Activated naive CD8-positive, alpha-beta T cell treated with anti-CD3 and anti-CD28 coated beads for 36 hours (primary cell): ENCODE measurements at regions not wholly inside any gene's neighbourhood (a gene's known extent, or its start where the extent isn't known, plus 50 kb on each side); places are given as distances from the start of the nearest gene placed in this dataset.
"Not testable (repeated sequence)": the region's sequence is repeated elsewhere in the genome, so short reads cannot be mapped to it uniquely, and the experiment has no call there.

Experiments used
- DNase-seq: peaks from one replicate; pipeline ENCODE4 v3.0.0; 2021
- H3K27ac Mint-ChIP-seq: one replicate; pipeline ENCODE4 v1.8.0; 2022; ENCODE audit warnings: mild to moderate bottlenecking, moderate library complexity, mixed read lengths
- H3K27me3 Mint-ChIP-seq: one replicate; pipeline ENCODE4 v1.8.0; 2022; ENCODE audit warnings: mild to moderate bottlenecking, mixed read lengths
- H3K36me3 Mint-ChIP-seq: one replicate; pipeline ENCODE4 v1.8.0; 2021; ENCODE audit warnings: mild to moderate bottlenecking, mixed read lengths
- H3K4me1 Mint-ChIP-seq: one replicate; pipeline ENCODE4 v1.8.0; 2021; ENCODE audit warnings: mixed read lengths
- H3K4me3 Mint-ChIP-seq: one replicate; pipeline ENCODE4 v1.8.0; 2022; ENCODE audit warnings: mild to moderate bottlenecking, moderate library complexity, mixed read lengths
- H3K9me3 Mint-ChIP-seq: one replicate; pipeline ENCODE4 v1.8.0; 2022; ENCODE audit warnings: mixed read lengths

DNA sequence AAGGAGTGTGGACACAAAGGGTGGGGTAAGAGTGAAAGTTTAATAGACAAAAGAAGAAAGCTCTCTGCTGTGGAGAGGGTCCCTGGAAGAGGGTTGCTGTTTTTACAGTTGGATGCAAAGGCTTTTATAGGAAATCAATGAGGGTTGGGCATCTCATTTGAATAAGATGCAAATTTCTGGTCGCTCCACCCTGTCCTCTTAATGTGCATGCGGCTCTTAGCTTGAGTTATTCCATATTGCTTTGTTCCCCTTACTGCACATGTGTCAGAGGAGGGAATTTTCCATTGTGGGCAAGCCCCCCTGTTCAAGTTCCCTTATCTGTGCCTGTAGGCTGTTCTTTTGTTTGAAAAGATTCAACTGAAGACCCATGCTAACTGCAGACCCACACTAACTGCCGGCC lies 326.5 kb downstream of the BCL11A start:
- H3K27me3 Mint-ChIP-seq, result no peaks in the 10 kb centered on the region
- H3K36me3 Mint-ChIP-seq, result peaks cover 2% of the 10 kb centered on the region
- H3K9me3 Mint-ChIP-seq, result peaks cover 2% of the 10 kb centered on the region
- H3K4me3 Mint-ChIP-seq, result no peak overlapping the region
- no peak for DNase-seq
- H3K4me1 Mint-ChIP-seq, result no peaks in the 10 kb centered on the region
- no peak overlapping the region for H3K27ac Mint-ChIP-seq

DNA sequence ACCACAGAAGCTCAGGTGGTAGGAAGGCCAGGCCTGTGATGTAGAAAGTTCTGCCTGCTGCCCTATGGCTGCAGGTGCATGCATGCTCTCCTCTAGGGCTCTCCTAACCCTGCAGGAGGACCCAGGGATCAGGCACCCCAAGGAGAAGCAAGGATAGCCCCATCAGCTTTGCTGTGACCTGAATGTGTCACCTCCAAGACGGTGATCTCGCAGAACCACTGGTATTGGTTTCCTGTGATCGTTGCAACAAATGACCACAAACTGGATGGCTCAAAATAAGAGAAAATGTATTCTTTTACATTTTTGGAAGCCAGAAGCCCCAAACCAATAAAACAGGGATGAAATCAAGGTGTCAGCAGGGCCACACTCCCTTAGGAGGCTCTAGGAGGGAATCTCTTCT lies 327.3 kb downstream of the BCL11A start:
- no peaks in the 10 kb centered on the region for H3K4me1 Mint-ChIP-seq
- DNase-seq, result no peak
- no peak overlapping the region for H3K4me3 Mint-ChIP-seq
- no peaks in the 10 kb centered on the region for H3K27me3 Mint-ChIP-seq
- no peak overlapping the region for H3K27ac Mint-ChIP-seq
- H3K9me3 Mint-ChIP-seq, result no peaks in the 10 kb centered on the region
- no peaks in the 10 kb centered on the region for H3K36me3 Mint-ChIP-seq

DNA sequence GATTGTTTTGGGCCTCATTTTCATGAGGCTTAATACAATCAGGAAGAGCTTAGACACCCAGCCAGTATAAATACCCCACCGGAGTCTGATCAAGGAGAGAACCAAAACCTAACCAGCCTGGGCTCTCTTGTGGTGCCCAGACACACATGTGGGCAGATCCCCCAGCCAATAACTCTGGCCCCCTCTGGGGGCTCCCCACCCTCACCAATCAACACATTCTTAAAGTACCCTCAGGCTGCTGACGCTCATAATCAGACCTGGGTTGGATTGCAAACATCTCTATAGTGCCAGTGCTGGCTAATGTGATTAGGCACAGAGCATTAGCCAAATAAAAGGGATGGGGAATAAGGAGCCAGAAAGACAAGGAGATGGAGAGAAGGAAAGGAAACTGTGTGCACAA lies 329.6 kb downstream of the BCL11A start:
- H3K27ac Mint-ChIP-seq, result no peak overlapping the region
- H3K9me3 Mint-ChIP-seq, result no peaks in the 10 kb centered on the region
- no peak overlapping the region for H3K4me3 Mint-ChIP-seq
- DNase-seq, result no peak
- H3K36me3 Mint-ChIP-seq, result no peaks in the 10 kb centered on the region
- H3K4me1 Mint-ChIP-seq, result no peaks in the 10 kb centered on the region
- no peaks in the 10 kb centered on the region for H3K27me3 Mint-ChIP-seq

DNA sequence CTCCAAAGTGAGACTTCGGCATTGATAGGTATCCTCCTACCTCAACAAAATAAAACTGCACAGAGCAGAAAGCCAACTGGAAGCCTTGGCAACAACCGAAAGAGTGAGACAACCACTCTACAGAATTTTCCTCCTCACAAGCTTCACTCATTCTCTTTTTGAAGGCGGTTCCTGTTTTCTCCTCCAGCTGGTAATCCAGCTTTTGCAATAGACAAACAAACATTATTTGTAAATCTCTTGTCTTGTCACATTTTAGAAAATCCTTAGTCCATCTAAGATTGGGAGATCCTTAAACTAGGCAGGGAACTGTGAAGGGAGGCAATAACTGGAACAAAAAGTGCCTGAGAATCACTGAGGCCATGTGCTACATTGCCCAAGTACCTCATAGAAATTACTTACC lies 332.4 kb downstream of the BCL11A start:
- Mint-ChIP-seq H3K9me3 (no peaks in the 10 kb centered on the region), H3K27me3 (no peaks in the 10 kb centered on the region), H3K36me3 (no peaks in the 10 kb centered on the region), H3K4me3 (no peak overlapping the region), H3K4me1 (no peaks in the 10 kb centered on the region), H3K27ac (no peak overlapping the region)
- no peak for DNase-seq

DNA sequence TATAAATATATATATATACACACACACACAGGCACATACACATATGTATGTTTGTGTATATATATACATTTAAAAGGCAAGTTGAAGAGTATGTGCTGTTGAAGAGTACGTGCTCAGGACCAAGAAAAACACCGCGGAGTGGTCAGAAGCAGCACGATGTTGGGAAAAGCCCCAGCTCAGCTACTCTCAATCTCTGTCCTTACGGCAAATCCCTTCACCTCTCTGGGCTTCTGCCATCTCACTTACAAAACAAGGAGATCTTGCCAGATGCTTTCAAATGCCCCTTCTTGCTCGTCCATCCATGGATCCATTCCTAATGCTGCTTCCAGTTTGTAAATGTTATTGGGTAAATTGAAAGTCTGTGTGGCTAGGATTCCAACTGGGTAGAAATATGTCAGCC lies 333.9 kb downstream of the BCL11A start:
- no peak overlapping the region for H3K27ac Mint-ChIP-seq
- H3K4me1 Mint-ChIP-seq, result no peaks in the 10 kb centered on the region
- DNase-seq, result no peak
- H3K27me3 Mint-ChIP-seq, result no peaks in the 10 kb centered on the region
- no peaks in the 10 kb centered on the region for H3K36me3 Mint-ChIP-seq
- no peak overlapping the region for H3K4me3 Mint-ChIP-seq
- H3K9me3 Mint-ChIP-seq, result no peaks in the 10 kb centered on the region

DNA sequence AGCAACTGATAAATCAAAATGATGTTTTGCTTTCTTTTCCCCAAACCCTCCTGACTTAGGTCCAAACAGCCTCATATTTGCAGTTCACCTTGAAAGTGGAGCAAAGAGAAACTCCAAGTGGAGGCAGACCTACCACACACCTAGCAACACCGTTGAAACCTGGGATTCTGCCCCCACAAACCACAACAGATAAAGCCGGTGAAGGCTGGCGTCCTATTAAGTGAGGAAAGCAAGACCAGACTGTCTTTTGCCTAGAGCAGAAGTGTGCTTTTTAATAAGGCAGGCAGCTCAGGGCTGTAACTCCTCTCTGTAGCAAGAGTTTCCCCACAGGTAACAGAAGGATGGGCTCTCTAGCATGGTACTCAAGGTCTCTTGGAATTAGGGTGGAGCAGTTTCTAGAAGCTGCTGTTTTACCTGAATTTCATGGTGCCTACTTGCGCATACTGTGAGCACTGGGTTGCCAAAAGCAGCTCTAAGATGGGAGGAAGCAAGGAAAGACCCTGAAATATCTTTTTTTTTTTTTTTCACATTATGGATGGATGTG lies 336.9 kb downstream of the BCL11A start:
- DNase-seq, result no peak
- Mint-ChIP-seq H3K4me3 (no peak overlapping the region), H3K9me3 (no peaks in the 10 kb centered on the region), H3K36me3 (no peaks in the 10 kb centered on the region), H3K4me1 (no peaks in the 10 kb centered on the region), H3K27me3 (no peaks in the 10 kb centered on the region), H3K27ac (no peak overlapping the region)

DNA sequence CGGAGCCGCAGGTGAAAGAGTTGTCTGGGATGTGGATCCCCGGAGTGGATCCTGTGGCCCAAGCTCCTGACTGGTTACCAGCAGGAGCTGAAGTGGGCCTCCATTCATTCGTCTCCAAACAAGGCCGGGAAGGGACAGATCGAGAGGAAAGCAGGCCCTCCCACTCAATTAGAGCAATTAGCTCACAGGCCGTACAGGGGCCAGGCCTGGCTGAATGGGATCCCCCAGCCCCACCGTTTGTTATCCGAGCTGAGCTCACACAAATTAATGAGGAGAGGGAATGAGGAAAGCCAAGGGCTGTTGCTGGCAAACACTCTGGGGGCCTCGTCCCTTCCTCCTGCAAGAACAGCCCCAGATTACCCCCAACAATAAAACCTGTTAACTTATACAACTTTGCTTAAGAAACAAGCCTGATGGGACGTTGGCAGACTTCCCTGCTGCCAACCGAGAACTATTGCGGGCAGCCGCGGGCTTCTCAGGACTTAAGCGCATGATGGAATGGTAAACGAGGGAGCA lies 338.0 kb downstream of the BCL11A start:
- H3K4me1 Mint-ChIP-seq, result no peaks in the 10 kb centered on the region
- H3K27ac Mint-ChIP-seq, result no peak overlapping the region
- DNase-seq, result no peak
- H3K36me3 Mint-ChIP-seq, result no peaks in the 10 kb centered on the region
- H3K4me3 Mint-ChIP-seq, result no peak overlapping the region
- no peaks in the 10 kb centered on the region for H3K9me3 Mint-ChIP-seq
- no peaks in the 10 kb centered on the region for H3K27me3 Mint-ChIP-seq

DNA sequence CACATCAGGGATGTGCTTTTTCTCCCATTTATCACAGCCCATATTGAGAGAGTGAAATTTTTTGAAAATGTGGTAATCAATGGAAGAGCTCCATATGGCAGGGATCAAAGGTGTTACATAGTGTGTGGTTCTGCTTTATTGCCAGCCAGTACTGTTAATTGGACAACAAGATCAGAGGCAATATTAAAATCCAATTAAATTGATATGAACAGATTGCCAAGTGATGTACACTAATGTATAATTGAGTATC lies 338.9 kb downstream of the BCL11A start:
- Mint-ChIP-seq H3K4me3 (no peak overlapping the region), H3K27ac (no peak overlapping the region), H3K4me1 (no peaks in the 10 kb centered on the region), H3K27me3 (no peaks in the 10 kb centered on the region), H3K9me3 (no peaks in the 10 kb centered on the region), H3K36me3 (no peaks in the 10 kb centered on the region)
- no peak for DNase-seq

DNA sequence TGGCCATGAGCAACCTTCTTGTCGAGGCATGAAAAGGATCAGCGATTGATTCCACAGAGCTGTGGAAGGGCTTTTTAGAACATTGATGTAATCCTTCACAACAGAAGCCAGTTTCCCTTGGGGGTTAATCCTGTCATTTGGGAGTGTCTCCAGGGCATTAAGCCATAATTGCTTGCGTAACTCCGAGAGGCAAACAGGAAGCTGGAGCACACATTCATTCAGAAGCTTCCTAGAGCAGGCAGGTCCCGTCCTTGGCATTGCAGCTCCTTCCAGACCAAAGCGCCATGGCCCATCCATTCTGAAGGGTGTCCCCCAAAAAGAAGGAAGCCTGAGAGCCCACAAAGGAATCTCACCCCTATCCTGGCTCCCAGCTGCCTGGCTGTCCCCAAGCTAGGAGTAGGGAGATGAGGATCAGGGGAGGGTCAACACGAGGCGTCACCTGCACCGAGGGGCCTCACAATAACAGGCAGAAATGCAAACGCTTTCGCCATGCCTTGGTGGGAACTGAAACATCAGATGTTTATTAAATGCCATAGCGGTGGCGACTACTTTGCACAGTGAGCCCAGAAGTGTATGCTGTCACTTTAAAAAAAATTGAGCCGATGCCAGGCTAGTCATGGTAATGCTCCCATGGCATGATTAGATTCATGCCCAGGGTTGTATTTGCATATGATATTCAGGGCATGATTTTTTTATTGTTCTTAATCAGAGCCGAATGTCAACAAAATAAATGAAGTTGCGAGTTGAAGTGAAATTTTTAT lies 339.4 kb downstream of the BCL11A start:
- Mint-ChIP-seq H3K36me3 (no peaks in the 10 kb centered on the region), H3K4me3 (no peak overlapping the region), H3K27me3 (no peaks in the 10 kb centered on the region), H3K9me3 (no peaks in the 10 kb centered on the region), H3K27ac (no peak overlapping the region), H3K4me1 (no peaks in the 10 kb centered on the region)
- DNase-seq, result no peak

DNA sequence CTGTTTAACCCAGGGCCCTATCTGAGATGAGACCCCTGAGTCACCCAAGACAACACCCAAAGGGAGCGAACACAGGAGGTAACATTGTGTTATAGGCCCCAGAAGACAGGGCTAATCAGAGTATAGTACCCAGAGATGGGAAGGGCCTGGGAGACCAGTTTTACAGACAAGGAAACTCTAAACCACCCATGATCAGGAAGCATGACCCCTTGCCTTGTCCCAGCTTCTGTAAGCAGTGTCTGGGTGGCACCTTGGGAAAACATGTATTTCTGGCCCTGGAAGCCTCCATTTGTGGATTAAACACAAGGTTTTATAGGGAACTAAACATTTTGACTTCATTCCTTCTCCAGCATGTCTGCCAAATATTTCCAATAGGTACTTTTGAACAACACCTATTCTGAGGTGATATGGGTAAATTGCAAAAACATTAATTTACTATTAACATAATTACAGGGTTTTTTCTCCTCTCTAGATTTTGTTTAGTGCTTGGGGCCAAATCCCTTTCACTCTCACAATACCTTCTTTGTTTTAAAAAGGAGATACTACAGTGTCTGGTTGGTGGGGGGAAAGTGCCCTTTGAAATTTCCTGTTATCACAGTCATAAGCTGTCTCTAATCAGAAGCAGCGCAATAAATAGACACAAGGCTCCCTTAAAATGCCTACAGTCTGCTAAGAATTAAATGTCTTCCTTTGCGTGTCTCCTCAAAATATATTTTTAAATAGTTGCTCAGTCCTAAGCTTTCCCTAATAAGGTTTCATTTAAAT lies 341.1 kb downstream of the BCL11A start:
- no peak for DNase-seq
- Mint-ChIP-seq H3K36me3 (no peaks in the 10 kb centered on the region), H3K9me3 (no peaks in the 10 kb centered on the region), H3K4me1 (no peaks in the 10 kb centered on the region), H3K27ac (no peak overlapping the region), H3K27me3 (no peaks in the 10 kb centered on the region), H3K4me3 (no peak overlapping the region)

DNA sequence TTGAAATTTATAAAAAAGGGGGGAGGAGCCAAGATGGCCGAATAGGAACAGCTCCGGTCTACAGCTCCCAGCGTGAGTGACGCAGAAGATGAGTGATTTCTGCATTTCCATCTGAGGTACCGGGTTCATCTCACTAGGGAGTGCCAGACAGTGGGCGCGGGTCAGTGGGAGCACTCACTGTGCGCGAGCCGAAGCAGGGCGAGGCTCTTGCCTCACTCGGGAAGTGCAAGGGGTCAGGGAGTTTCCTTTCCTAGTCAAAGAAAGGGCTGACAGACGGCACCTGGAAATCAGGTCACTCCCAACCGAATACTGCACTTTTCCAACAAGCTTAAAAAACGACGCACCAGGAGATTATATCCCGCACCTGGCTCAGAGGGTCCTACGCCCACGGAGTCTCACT lies 364.4 kb downstream of the BCL11A start:
- peaks cover 15% of the 10 kb centered on the region for H3K9me3 Mint-ChIP-seq
- not testable (repeated sequence) for H3K27ac Mint-ChIP-seq, DNase-seq, H3K27me3 Mint-ChIP-seq, H3K4me3 Mint-ChIP-seq, H3K36me3 Mint-ChIP-seq, H3K4me1 Mint-ChIP-seq

DNA sequence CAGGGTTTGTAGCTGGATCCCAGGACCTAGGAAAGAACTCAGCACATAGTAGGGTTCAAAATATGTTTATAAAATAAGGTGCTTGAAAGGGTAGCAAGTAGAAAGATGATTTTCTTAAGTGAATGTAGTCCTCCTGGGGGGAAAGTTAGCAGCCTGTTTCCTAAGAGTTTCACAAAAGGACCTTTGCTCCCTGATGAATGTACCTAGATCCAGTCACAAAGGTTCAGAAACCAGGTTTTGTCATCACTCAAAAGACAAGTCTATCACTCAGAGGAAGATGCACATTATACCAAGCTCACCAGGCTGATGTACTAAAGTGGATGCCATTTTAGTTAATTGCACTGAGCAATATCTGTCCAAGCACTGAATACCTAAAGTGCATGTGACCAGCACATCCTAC lies 378.2 kb downstream of the BCL11A start:
- Mint-ChIP-seq H3K4me3 (no peak overlapping the region), H3K27me3 (no peaks in the 10 kb centered on the region), H3K4me1 (peaks cover 2% of the 10 kb centered on the region)

DNA sequence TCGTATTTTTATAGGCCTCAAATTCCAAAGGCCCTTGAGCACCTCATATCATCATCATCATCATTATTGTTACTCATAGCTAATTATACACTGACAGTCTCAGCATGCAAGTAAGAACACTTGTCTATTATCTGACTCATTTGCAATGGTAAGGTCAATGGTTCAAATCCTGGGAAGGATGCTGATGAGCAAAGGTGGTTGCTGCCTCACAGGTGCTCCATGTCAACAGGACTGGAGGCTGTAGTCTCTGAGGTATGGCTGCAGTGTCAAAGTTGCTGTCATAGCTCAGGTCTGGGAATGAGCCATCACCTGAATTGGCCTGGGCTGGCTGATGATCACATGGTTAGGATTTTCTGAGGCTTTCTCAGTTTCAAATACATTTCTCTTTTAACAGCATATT lies 379.3 kb downstream of the BCL11A start:
- H3K36me3 Mint-ChIP-seq, result no peaks in the 10 kb centered on the region

More for the DNA sequence above, 378.2 kb downstream of the BCL11A start:
- Mint-ChIP-seq H3K9me3 (no peaks in the 10 kb centered on the region), H3K36me3 (no peaks in the 10 kb centered on the region), H3K27ac (no peak overlapping the region)
- DNase-seq, result no peak

DNA sequence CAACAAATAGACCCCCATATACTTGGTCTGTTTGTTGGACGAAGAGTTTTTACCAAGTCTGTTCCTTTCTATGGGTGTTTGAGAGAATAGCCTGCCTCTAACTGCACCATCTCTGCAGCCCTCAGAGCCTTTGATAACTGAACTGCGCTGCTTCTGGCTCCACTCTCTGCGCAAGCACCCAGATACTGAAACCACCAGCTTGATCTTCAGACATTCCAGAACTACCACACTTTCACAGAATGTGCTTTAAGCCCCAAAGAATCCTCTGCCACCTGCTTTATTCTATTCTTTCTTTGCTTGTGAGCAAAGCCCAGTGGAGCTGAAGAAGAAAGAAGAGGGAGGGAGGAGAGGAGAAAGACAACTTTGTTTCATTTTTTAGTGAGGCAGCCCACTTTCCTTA lies 380.7 kb downstream of the BCL11A start:
- no peaks in the 10 kb centered on the region for H3K27me3 Mint-ChIP-seq
- peaks cover 2% of the 10 kb centered on the region for H3K4me1 Mint-ChIP-seq
- H3K36me3 Mint-ChIP-seq, result no peaks in the 10 kb centered on the region
- no peaks in the 10 kb centered on the region for H3K9me3 Mint-ChIP-seq
- no peak overlapping the region for H3K27ac Mint-ChIP-seq
- H3K4me3 Mint-ChIP-seq, result no peak overlapping the region
- no peak for DNase-seq

More for the DNA sequence above, 379.3 kb downstream of the BCL11A start:
- DNase-seq, result no peak
- peaks cover 2% of the 10 kb centered on the region for H3K4me1 Mint-ChIP-seq
- H3K4me3 Mint-ChIP-seq, result no peak overlapping the region
- H3K27ac Mint-ChIP-seq, result no peak overlapping the region
- no peaks in the 10 kb centered on the region for H3K9me3 Mint-ChIP-seq
- no peaks in the 10 kb centered on the region for H3K27me3 Mint-ChIP-seq

DNA sequence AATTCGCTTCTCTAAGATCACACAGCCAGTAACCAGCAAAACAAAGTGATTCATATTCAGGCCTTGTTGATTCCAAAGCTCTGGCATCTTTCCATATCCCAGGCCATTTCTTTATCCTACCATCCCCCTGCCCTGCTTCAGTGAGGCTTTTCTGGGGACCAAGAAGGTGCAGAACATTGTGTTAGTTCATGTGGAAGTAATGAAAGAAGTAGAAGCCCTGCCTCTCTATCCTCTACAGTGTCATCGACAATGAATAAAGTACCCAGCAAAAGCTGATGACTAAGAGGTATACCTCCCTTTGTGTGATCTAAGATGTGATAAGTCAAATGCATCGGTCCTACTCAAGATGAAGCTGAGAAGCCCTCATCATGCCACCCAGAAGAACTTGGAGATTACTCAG lies 383.2 kb downstream of the BCL11A start:
- Mint-ChIP-seq H3K4me3 (no peak overlapping the region), H3K27ac (no peak overlapping the region), H3K9me3 (no peaks in the 10 kb centered on the region), H3K27me3 (no peaks in the 10 kb centered on the region), H3K36me3 (no peaks in the 10 kb centered on the region), H3K4me1 (peaks cover 2% of the 10 kb centered on the region)
- no peak for DNase-seq

DNA sequence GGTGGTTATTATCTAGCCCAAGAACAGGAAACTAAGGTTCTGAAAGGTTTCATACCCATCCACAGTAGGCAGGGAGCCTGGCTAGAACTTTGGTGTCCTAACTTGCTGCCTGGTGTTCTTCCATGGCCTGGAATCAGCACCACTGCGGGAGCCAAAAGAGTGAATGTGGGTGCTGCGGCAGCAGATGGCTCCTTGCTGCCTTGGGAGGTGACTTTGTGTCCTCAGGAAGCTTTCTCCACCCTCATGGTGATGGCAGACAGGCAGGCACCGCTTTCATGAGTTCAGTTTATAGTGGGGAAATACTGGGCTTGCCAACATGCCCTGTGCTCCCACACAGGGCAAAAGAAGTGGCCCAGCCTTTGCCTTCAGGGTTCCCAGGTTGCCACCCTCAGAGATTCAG lies 385.2 kb downstream of the BCL11A start:
- H3K36me3 Mint-ChIP-seq, result no peaks in the 10 kb centered on the region
- H3K27me3 Mint-ChIP-seq, result no peaks in the 10 kb centered on the region
- H3K4me3 Mint-ChIP-seq, result no peak overlapping the region
- no peaks in the 10 kb centered on the region for H3K9me3 Mint-ChIP-seq
- peaks cover 2% of the 10 kb centered on the region for H3K4me1 Mint-ChIP-seq
- H3K27ac Mint-ChIP-seq, result no peak overlapping the region
- no peak for DNase-seq
